T47D (cell line): ENCODE measurements at regions not wholly inside any gene's neighbourhood (a gene's known extent, or its start where the extent isn't known, plus 50 kb on each side); places are given as distances from the start of the nearest gene placed in this dataset.

Experiments
- DNase-seq, 2 experiments: peaks; one replicate each; pipeline versions ENCODE4 v3.0.0 to v3.0.0-alpha.2; 2011 to 2012; ENCODE audit warnings: low read depth in 1 of 2, low spot score in 1 of 2
- JUND ChIP-seq: IDR thresholded peaks from 2 replicates; pipeline ENCODE4 v1.6.1; 2012; ENCODE audit warnings: low read depth
- in situ Hi-C: cut with HindIII; loops from 2 replicates; pipeline ENCODE4 v1.10.0; 2016; ENCODE audit warnings: low sequenced_read_pairs, low pct_unique_long_range_greater_than_20kb

DNA sequence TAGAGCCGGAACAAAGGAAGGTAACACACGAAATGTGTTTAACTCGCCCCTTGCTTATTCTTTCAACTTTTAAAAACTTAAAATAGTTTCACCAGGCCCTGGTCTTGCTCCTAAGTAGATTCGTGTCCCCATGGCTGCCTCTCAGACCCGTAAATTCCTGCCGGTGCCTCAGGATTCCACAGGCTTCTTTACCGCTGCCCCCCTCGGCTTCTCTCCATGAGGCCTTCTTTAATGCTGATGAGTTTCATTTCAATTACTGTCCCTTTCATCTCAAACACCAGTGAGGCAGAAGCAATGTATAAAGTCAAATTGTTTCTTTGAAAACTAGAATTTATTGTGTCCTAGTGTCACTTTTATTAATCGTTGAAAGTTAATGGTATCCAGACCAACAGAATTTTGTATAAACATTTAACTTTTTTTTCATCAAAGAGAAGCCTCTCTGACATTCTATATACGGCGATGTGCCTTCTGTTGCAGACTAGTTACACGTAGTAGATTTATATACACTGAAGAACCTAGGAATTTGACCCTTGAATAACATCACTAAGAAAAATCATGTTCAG is 225.2 kb downstream of the C7orf25 start:
- TF ChIP-seq JUND, result no peak
- in situ Hi-C loops, result no loop called here
- no peak for DNase-seq

DNA sequence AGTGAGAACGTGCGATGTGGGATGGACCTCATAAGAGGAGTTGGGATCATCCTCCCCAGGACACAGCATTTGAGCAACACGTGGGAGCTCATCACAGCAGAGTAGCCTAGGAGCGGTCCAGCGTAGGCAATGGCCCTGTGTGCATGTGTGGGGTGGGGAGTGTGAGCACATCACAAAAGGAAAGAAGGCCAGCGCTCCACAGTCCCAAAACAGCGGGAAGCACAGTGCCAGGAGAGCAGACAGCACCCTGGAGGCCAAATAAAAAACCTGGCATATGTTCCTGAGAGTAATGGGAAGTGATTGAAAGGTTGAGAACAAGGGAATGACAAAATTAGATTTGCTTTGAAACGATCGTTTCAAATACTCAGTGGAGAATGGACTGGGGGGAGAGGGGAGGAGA is 226.0 kb downstream of the C7orf25 start:
- no peak for TF ChIP-seq JUND
- in situ Hi-C loops, result no loop called here

DNA sequence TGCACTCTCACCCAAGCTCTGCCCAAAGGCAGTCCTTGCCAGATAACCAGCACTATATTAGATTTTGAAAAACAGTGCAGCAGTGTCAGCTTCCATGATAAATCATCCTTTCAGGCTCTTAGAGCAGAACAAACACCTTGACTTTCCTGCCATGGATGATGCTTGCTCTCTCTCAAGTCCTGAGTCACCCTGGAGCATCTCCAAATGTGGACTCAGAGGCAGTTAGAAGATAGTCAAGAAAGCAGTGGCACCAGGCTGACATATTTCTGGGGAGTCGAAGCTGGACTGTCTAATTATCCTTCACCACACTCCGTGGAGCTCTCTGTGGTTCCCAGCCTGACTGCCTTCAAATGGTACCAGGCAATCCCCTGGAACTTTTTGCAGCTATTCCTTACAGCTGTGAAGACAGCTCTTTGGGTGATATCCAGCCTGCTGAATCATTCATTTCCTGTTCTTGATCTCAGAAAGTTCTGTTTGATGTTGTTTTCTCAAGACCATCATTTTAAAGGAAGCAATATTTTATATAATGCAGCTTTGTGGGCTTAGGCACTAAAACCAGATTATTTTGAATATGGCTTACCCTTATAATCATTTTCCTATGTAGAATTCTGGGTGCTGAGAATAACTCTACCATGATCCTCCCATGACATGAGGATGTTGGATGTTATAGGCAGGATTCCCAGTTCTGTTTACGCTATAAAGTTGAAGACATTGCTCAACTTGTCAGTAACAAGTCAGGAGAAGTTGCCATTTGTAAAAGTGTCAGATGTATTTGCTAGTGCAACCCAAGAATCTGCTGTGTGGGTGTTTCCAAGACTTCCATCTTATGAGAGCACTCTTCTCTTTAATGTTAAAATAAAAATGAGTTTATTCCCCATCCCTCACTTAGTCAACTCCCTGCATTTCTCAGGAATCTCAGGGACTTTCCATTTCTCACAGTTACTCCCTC is 233.8 kb downstream of the C7orf25 start:
- in situ Hi-C loops, result no loop called here
- no peak for DNase-seq

More for the DNA sequence above, 226.0 kb downstream of the C7orf25 start:
- DNase-seq, result no peak

DNA sequence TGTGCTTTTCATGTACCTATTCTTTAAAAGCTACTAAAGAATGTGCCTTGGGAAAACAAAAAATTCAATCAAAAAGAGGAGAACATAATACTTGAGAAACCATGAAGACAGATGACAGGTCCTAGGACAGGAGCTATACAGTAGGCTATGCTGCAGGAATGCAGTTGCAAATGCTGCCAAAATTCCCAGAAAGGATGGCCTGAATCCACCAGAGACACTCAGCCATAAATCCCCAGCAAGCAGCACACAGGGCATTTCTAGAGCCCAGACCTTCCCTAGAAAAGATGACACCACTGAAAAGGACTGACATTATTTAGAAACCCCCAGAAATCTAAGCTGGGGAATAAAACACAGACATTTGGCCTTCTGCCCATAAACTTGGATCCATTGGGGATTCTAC is 237.3 kb downstream of the C7orf25 start:
- DNase-seq, result no peak
- in situ Hi-C loops, result no loop called here

More for the DNA sequence above, 233.8 kb downstream of the C7orf25 start:
- no peak for TF ChIP-seq JUND

DNA sequence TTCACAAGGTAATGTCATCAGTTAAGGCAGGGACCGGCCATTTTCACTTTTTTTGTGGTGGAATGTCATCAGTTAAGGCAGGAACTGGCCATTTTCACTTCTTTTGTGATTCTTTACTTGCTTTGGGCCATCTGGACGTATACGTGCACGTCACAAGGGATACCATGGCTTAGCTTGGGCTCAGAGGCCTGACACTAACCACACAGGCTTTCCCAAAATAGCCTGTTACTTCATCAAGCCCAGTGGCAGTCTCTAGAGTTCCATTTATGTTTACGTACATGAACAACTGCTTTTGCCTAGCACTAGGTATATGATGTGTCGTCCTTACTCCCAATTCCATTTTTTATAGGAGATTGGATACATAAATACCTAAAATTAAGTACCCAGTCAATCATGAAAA is 237.9 kb downstream of the C7orf25 start:
- in situ Hi-C loops, result no loop called here
- TF ChIP-seq JUND, result no peak
- DNase-seq, result no peak

More for the DNA sequence above, 237.3 kb downstream of the C7orf25 start:
- TF ChIP-seq JUND, result no peak

DNA sequence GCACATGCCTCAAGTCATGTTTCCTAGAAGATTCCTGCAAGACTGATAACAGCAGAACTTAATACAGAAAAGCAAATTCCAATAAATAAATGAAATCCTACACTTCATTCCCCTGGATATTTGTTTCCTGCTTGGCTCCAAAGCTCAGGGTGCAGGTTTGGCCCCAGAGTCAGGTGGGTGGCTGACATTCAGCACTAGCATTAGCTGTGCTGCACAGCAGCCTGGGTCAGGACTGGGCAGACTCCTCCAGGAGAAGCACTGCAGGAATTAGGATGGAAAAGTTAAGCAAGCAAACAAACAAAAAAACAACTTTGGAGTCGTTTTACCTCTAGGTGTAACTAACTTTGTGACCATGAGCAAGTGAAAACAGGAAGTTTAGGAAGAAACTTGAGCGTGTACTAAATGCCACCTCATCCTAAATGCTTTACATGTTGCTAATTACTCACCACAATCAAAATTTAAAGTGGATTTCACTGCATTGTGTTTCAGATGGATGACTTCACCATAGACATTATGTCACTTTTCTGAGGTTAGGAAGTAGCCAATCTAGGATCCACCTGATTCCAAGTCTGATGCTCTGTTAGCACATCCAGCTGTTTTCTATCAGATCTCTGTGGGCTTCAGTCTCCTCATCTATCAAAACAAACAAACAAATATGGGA is 239.4 kb downstream of the C7orf25 start:
- TF ChIP-seq JUND, result no peak
- DNase-seq, result no peak
- in situ Hi-C loops, result no loop called here

DNA sequence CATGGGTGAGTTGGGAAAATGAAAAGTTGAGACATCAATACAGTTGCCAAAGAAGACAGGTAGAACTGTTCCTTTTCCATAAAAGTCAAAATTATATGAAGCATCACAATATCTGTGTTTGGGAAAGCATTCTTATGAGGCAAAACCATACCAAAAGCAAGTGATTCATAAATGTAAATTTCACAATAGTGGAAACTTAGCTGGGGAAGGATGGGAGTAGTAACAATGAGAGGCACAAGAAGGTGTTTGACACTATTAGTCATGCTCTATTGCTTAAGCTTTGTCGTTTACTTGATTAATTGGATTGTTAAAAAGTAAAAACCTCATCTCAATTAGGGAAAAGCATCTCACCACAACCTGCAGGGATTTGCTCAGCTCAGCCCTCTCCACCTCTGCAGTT is 240.2 kb downstream of the C7orf25 start:
- no peak for TF ChIP-seq JUND
- DNase-seq, result no peak

DNA sequence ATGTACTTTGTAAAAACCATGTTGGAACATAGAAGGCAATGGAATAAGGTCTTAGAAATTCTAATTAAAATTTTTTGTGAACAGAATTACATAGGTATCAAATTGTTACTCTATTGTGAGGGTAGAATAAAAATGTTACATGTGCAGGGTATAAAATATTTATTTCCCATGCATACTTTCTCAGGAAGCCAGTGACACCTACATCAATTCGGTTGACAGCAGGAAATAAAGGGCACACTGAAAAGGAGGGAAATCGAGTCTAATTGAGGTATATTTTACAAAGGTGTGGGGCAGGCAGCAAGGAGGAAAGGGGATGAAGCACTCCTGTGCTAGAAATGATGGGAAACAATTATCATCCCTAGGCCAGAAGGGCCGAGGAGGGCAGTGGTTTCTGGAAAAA is 244.9 kb downstream of the C7orf25 start:
- DNase-seq, result no peak
- in situ Hi-C loops, result no loop called here
- TF ChIP-seq JUND, result no peak

More for the DNA sequence above, 240.2 kb downstream of the C7orf25 start:
- in situ Hi-C loops, result no loop called here

DNA sequence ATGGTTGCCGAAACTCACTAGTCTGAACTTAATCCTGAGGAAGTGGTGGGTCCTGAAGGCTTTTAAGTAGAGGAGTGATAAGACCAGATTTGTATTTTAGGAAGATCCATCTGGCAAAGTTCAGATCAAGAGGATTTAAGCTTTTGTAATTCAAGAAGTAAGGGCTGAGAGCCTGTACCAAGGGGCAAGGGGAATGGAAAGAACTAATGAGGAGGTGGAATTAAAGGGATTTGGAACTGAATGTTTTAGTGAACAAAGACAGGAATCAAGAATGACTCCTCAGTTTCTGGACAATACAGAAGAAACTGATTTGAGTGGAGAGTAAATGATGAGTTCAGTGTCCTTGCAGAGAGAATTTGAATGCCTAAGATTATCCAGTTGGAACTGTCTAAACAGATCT is 249.0 kb downstream of the C7orf25 start:
- in situ Hi-C loops, result no loop called here
- no peak for DNase-seq
- TF ChIP-seq JUND, result no peak

DNA sequence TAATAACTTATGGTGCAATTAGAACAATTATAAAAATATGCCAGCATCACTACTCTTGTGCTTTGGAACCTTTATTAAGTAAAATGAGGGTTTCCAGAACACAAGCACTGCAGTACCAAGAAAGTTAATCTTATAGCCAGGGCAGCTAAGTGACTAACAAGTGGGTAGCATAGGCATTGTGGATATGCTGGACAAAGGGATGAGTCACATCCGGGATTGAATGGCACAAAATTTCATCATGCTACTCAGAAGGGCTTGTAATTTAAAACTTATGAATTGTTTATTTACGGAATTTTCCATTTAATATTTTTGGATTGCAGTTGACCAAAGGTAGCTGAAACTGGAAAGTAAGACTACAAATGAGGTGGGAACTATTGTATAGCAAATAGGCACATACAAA is 250.6 kb downstream of the C7orf25 start:
- TF ChIP-seq JUND, result no peak
- in situ Hi-C loops, result no loop called here
- DNase-seq, result no peak

DNA sequence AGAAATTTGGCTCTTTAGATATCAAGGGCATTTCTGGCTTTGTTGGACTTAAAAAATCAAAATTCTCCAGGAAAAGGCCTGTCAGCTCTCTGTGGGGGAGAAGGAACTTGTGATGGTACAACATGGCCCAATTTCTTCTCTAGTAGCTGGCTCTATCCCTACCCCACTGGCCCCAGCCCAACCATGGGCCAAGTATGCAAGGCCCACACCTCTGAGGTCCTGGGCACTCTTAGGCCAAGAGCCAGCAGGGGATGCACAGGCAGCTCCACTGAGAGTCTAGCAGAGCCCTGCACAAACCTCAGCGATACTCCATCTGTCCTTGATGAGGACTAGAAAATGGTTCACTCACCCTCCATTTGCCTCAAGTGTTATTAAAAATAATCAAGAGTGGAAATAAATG is 261.2 kb downstream of the C7orf25 start:
- in situ Hi-C loops, result no loop called here
- no peak for TF ChIP-seq JUND
- no peak for DNase-seq

DNA sequence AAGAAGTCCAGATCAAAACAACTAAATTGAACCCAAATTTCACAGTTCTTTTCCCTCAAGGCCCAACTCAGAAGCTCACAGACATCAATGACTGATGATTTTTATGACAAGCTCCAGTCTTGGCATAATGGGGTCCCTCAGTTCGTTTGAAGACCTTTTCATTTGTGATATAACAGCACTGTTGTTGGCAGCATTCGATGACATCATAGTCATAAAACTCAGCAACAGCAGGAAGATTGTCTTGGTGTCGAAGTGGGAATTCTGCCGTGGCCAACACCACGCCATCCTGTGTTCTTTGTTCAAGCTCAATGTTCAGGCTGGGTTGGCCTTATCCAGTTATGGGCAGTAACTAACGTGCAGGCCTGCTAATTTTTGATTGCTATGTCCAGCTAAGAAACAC is 261.7 kb downstream of the C7orf25 start:
- TF ChIP-seq JUND, result no peak
- DNase-seq, result no peak
- in situ Hi-C loops, result no loop called here

DNA sequence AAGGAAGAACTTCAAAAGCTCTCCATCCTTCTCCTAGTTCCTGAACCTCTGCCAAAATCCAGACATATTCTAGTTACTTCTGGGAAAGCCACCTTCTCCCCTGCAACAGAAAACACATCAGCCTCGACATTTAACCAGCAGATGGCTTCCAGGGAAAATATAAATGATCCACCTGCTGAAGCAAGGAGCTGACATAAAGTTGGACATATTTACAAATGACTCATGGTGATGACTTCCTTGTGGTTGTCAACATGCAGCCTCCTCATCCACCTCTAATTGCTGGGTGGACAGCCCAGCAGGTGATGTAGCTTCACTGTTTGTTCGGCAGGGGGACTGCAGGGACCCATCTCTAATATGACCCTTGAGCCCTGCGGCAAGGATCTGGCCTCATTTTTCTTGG is 266.0 kb downstream of the C7orf25 start:
- in situ Hi-C loops, result no loop called here

More for the DNA sequence above, 266.0 kb downstream of the C7orf25 start:
- peak in 1 of 2 experiments; percentile 32 for DNase-seq
- TF ChIP-seq JUND, result no peak
